Sigmoid colon (tissue), 4 donors: ENCODE measurements at regions not wholly inside any gene's neighbourhood (a gene's known extent, or its start where the extent isn't known, plus 50 kb on each side); places are given as distances from the start of the nearest gene placed in this dataset.

Experiments used
- POLR2A ChIP-seq, 2 donors: fragments of 450-650 bp; IDR thresholded peaks; one replicate each; pipeline ENCODE4 v1.6.1; 2016; ENCODE audit warnings: antibody characterized with exemption in 2 of 2, mild to moderate bottlenecking in 2 of 2, moderate library complexity in 2 of 2
- POLR2AphosphoS5 ChIP-seq, 4 donors: sonication (generic); formaldehyde crosslinking; IDR thresholded peaks; one replicate each; pipeline ENCODE4 v1.6.1; 2017; ENCODE audit warnings: antibody characterized with exemption in 4 of 4
- TF ChIP-seq, protein P1 (sequence below), 4 experiments: fragments of 450-650 bp in 3 of 4; fragments of 200-600 bp in 1 of 4; IDR thresholded peaks; one replicate each; pipeline ENCODE4 v1.5.1; 2016 to 2019; ENCODE audit warnings: antibody characterized with exemption in 4 of 4, mild to moderate bottlenecking in 3 of 4, moderate library complexity in 2 of 4

GRCh38 chr16:86669937-86670749 lies 91.8 kb downstream of the FOXL1 start:
- TF ChIP-seq, protein P1, sequence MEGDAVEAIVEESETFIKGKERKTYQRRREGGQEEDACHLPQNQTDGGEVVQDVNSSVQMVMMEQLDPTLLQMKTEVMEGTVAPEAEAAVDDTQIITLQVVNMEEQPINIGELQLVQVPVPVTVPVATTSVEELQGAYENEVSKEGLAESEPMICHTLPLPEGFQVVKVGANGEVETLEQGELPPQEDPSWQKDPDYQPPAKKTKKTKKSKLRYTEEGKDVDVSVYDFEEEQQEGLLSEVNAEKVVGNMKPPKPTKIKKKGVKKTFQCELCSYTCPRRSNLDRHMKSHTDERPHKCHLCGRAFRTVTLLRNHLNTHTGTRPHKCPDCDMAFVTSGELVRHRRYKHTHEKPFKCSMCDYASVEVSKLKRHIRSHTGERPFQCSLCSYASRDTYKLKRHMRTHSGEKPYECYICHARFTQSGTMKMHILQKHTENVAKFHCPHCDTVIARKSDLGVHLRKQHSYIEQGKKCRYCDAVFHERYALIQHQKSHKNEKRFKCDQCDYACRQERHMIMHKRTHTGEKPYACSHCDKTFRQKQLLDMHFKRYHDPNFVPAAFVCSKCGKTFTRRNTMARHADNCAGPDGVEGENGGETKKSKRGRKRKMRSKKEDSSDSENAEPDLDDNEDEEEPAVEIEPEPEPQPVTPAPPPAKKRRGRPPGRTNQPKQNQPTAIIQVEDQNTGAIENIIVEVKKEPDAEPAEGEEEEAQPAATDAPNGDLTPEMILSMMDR (IDR thresholded peaks at IDR 0.05), result no peak
- TF ChIP-seq POLR2AphosphoS5 (IDR thresholded peaks at IDR 0.05), result no peak
- no peak for TF ChIP-seq POLR2A (IDR thresholded peaks at IDR 0.05)
